HG02884 (cell line): ENCODE measurements at regions not wholly inside any gene's neighbourhood (a gene's known extent, or its start where the extent isn't known, plus 50 kb on each side); places are given as distances from the start of the nearest gene placed in this dataset.

Source experiments
- ATAC-seq: cut with Tn5 transposase; IDR thresholded peaks from one replicate; pipeline ENCODE4 v1.9.1; 2021; ENCODE audit warnings: mild to moderate bottlenecking, moderate library complexity; ENCODE audit not compliant: unreplicated experiment

GRCh38 chr13:72125561-72125960 lies 258.6 kb upstream of the DACH1 start:
- ATAC-seq = no peak

GRCh38 chr13:72122661-72123255 lies 255.8 kb upstream of the DACH1 start:
- ATAC-seq = no peak

- ATAC-seq = no peak
These were observed 254.5 kb upstream of the DACH1 start for GRCh38 chr13:72121466-72121865.

- ATAC-seq = no peak
These were observed 253.6 kb upstream of the DACH1 start for GRCh38 chr13:72120632-72121031.

- no peak for ATAC-seq
These were observed 246.9 kb upstream of the DACH1 start for GRCh38 chr13:72113931-72114330.

- no peak for ATAC-seq
These were observed 246.1 kb upstream of the DACH1 start for GRCh38 chr13:72113076-72113475.

- ATAC-seq = no peak
These were observed 245.2 kb upstream of the DACH1 start for GRCh38 chr13:72112216-72112615.

GRCh38 chr13:72109863-72110262 lies 242.9 kb upstream of the DACH1 start:
- ATAC-seq = no peak

- no peak for ATAC-seq
These were observed 237.7 kb upstream of the DACH1 start for GRCh38 chr13:72104656-72105180.

- ATAC-seq = no peak
These were observed 234.9 kb upstream of the DACH1 start for GRCh38 chr13:72101768-72102400.

GRCh38 chr13:72100339-72100738 lies 233.3 kb upstream of the DACH1 start:
- ATAC-seq = no peak

GRCh38 chr13:72097568-72097967 lies 230.6 kb upstream of the DACH1 start:
- ATAC-seq = no peak

- ATAC-seq = no peak
These were observed 226.3 kb upstream of the DACH1 start for GRCh38 chr13:72093262-72093661.

GRCh38 chr13:72074663-72075062 lies 207.7 kb upstream of the DACH1 start:
- no peak for ATAC-seq

GRCh38 chr13:72072261-72072660 lies 205.3 kb upstream of the DACH1 start:
- no peak for ATAC-seq

- no peak for ATAC-seq
These were observed 204.7 kb upstream of the DACH1 start for GRCh38 chr13:72071713-72072112.

GRCh38 chr13:72062566-72062965 lies 195.6 kb upstream of the DACH1 start:
- no peak for ATAC-seq

- no peak for ATAC-seq
These were observed 194.6 kb upstream of the DACH1 start for GRCh38 chr13:72061613-72062012.

GRCh38 chr13:72050251-72050650 lies 183.2 kb upstream of the DACH1 start:
- ATAC-seq = no peak

GRCh38 chr13:72043366-72043765 lies 176.4 kb upstream of the DACH1 start:
- ATAC-seq = no peak

GRCh38 chr13:72041165-72041564 lies 174.2 kb upstream of the DACH1 start:
- no peak for ATAC-seq

- ATAC-seq = no peak
These were observed 172.1 kb upstream of the DACH1 start for GRCh38 chr13:72039126-72039525.

- ATAC-seq = no peak
These were observed 163.0 kb upstream of the DACH1 start for GRCh38 chr13:72029981-72030380.
